ENCODE measurements at regions not wholly inside any gene's neighbourhood (a gene's known extent, or its start where the extent isn't known, plus 50 kb on each side); places are given as distances from the start of the nearest gene placed in this dataset.
"Not testable (repeated sequence)": the region's sequence is repeated elsewhere in the genome, so short reads cannot be mapped to it uniquely, and the experiment has no call there.

- WGBS (ENCODE audit: missing lambda C conversion rate): 10% methylated on average over 8 of the region's 11 CpGs
- H3K9me3 ChIP-seq: peaks cover 11% of the 10 kb centered on the region; the same call in 2 of the 3 replicates
- ATAC-seq; CTCF ChIA-PET; FAIRE-seq; H3K4me1 ChIP-seq; DNase-seq (ENCODE audit: low read depth in 1 of 2, low spot score in 1 of 2); H3K4me3 ChIP-seq; H3K4me2 ChIP-seq; POLR2A ChIA-PET; H3K27ac ChIP-seq: not testable (repeated sequence)
These were observed 155.2 kb upstream of the TPTE start for GRCh38 chr21:10366210-10366609.

GRCh38 chr21:10367586-10367985 is 153.8 kb upstream of the TPTE start:
- POLR2A ChIA-PET; H3K9me3 ChIP-seq; H3K4me3 ChIP-seq; FAIRE-seq; H3K4me1 ChIP-seq; CTCF ChIA-PET; H3K4me2 ChIP-seq; DNase-seq (ENCODE audit: low read depth in 1 of 2, low spot score in 1 of 2); H3K27ac ChIP-seq: not testable (repeated sequence)
- peak; percentile 58 to 67 for ATAC-seq
- 28% methylated on average over 7 of the region's 8 CpGs for WGBS (ENCODE audit: missing lambda C conversion rate)

GRCh38 chr21:10368323-10368798 is 153.0 kb upstream of the TPTE start:
- H3K9me3 ChIP-seq; FAIRE-seq; H3K4me3 ChIP-seq; POLR2A ChIA-PET; H3K27ac ChIP-seq; H3K4me1 ChIP-seq; H3K4me2 ChIP-seq; DNase-seq (ENCODE audit: low read depth in 1 of 2, low spot score in 1 of 2); CTCF ChIA-PET: not testable (repeated sequence)
- peak; percentile 37 to 44; a peak in 5 of 6 replicates for ATAC-seq
- WGBS (ENCODE audit: missing lambda C conversion rate): 35% methylated on average over 16 of the region's 16 CpGs

GRCh38 chr21:10369289-10369688 is 152.1 kb upstream of the TPTE start:
- ATAC-seq; H3K9me3 ChIP-seq; H3K4me2 ChIP-seq; H3K27ac ChIP-seq; H3K4me3 ChIP-seq; POLR2A ChIA-PET; CTCF ChIA-PET; H3K4me1 ChIP-seq; DNase-seq (ENCODE audit: low read depth in 1 of 2, low spot score in 1 of 2); FAIRE-seq: not testable (repeated sequence)
- 23% methylated on average over 1 of the region's 1 CpG for WGBS (ENCODE audit: missing lambda C conversion rate)

GRCh38 chr21:10377758-10378157 is 143.6 kb upstream of the TPTE start:
- H3K9me3 ChIP-seq; POLR2A ChIA-PET; DNase-seq (ENCODE audit: low read depth in 1 of 2, low spot score in 1 of 2); H3K27ac ChIP-seq; H3K4me2 ChIP-seq; H3K4me3 ChIP-seq; FAIRE-seq; H3K4me1 ChIP-seq; ATAC-seq: not testable (repeated sequence)
- WGBS (ENCODE audit: missing lambda C conversion rate): 13% methylated on average over 10 of the region's 10 CpGs
- CTCF ChIA-PET: interaction anchor here (0.7 kb wide), 1 partner anchor 25 kb away, joined by 3 read pairs; no protein-coding TSS in a partner anchor

GRCh38 chr21:10379816-10380215 is 141.6 kb upstream of the TPTE start:
- H3K9me3 ChIP-seq; ATAC-seq; CTCF ChIA-PET; H3K27ac ChIP-seq; POLR2A ChIA-PET; FAIRE-seq; DNase-seq (ENCODE audit: low read depth in 1 of 2, low spot score in 1 of 2); H3K4me3 ChIP-seq; H3K4me1 ChIP-seq; H3K4me2 ChIP-seq: not testable (repeated sequence)
- 38% methylated on average over 9 of the region's 9 CpGs for WGBS (ENCODE audit: missing lambda C conversion rate)

- H3K4me2 ChIP-seq; H3K4me1 ChIP-seq; DNase-seq (ENCODE audit: low read depth in 1 of 2, low spot score in 1 of 2); H3K27ac ChIP-seq; H3K4me3 ChIP-seq; ATAC-seq; CTCF ChIA-PET; FAIRE-seq; H3K9me3 ChIP-seq; POLR2A ChIA-PET: not testable (repeated sequence)
- 37% methylated on average over 6 of the region's 6 CpGs for WGBS (ENCODE audit: missing lambda C conversion rate)
These were observed 139.7 kb upstream of the TPTE start for GRCh38 chr21:10381687-10382060.

GRCh38 chr21:10382135-10382534 is 139.2 kb upstream of the TPTE start:
- DNase-seq (ENCODE audit: low read depth in 1 of 2, low spot score in 1 of 2); H3K4me3 ChIP-seq; FAIRE-seq; H3K9me3 ChIP-seq; H3K27ac ChIP-seq; H3K4me2 ChIP-seq; H3K4me1 ChIP-seq; POLR2A ChIA-PET; CTCF ChIA-PET; ATAC-seq: not testable (repeated sequence)
- WGBS (ENCODE audit: missing lambda C conversion rate): 20% methylated on average over 8 of the region's 8 CpGs

- DNase-seq (ENCODE audit: low read depth in 1 of 2, low spot score in 1 of 2); H3K4me2 ChIP-seq; H3K4me3 ChIP-seq; H3K27ac ChIP-seq; H3K4me1 ChIP-seq; CTCF ChIA-PET; FAIRE-seq; ATAC-seq; H3K9me3 ChIP-seq; POLR2A ChIA-PET: not testable (repeated sequence)
- 16% methylated on average over 5 of the region's 5 CpGs for WGBS (ENCODE audit: missing lambda C conversion rate)
These were observed 138.8 kb upstream of the TPTE start for GRCh38 chr21:10382580-10382979.

- FAIRE-seq, H3K4me2 ChIP-seq: not testable (repeated sequence)
These were observed 137.8 kb upstream of the TPTE start for GRCh38 chr21:10383571-10383970.

GRCh38 chr21:10384304-10384861 is 137.0 kb upstream of the TPTE start:
- peaks cover 12% of the 10 kb centered on the region; the same call in 2 of the 3 replicates for H3K9me3 ChIP-seq
- ATAC-seq; DNase-seq (ENCODE audit: low read depth in 1 of 2, low spot score in 1 of 2); H3K4me2 ChIP-seq; H3K4me3 ChIP-seq; H3K4me1 ChIP-seq; POLR2A ChIA-PET; FAIRE-seq; H3K27ac ChIP-seq; CTCF ChIA-PET: not testable (repeated sequence)
- 0% methylated on average over 3 of the region's 3 CpGs for WGBS (ENCODE audit: missing lambda C conversion rate)

More at GRCh38 chr21:10383571-10383970, 137.8 kb upstream of the TPTE start:
- H3K4me1 ChIP-seq; H3K4me3 ChIP-seq; CTCF ChIA-PET; POLR2A ChIA-PET; H3K27ac ChIP-seq; DNase-seq (ENCODE audit: low read depth in 1 of 2, low spot score in 1 of 2); ATAC-seq: not testable (repeated sequence)
- 33% methylated on average over 10 of the region's 10 CpGs for WGBS (ENCODE audit: missing lambda C conversion rate)
- peaks cover 12% of the 10 kb centered on the region; the same call in 2 of the 3 replicates for H3K9me3 ChIP-seq

- H3K4me3 ChIP-seq; CTCF ChIA-PET; H3K4me2 ChIP-seq; H3K4me1 ChIP-seq; POLR2A ChIA-PET; ATAC-seq; H3K27ac ChIP-seq; DNase-seq (ENCODE audit: low read depth in 1 of 2, low spot score in 1 of 2); FAIRE-seq: not testable (repeated sequence)
- H3K9me3 ChIP-seq: peaks cover 12% of the 10 kb centered on the region; the same call in 2 of the 3 replicates
- WGBS (ENCODE audit: missing lambda C conversion rate): 21% methylated on average over 3 of the region's 3 CpGs
These were observed 136.2 kb upstream of the TPTE start for GRCh38 chr21:10385202-10385601.

All from A549 (cell line).